Loucy (cell line): ENCODE measurements at regions not wholly inside any gene's neighbourhood (a gene's known extent, or its start where the extent isn't known, plus 50 kb on each side); places are given as distances from the start of the nearest gene placed in this dataset.

ENCODE experiments used
- H2AFZ ChIP-seq: fragments of 200-600 bp; sonication (generic); 2 replicates; pipeline ENCODE4 v1.6.0; 2016; ENCODE audit warnings: antibody characterized with exemption, mild to moderate bottlenecking, low read length, moderate library complexity
- H3F3A ChIP-seq: fragments of 200-600 bp; 2 replicates; pipeline ENCODE4 v1.6.0; 2016; ENCODE audit warnings: antibody characterized with exemption, low read depth, mild to moderate bottlenecking
- H3K27me3 ChIP-seq: fragments of 200-600 bp; sonication (generic); 2 replicates; pipeline ENCODE4 v1.6.1; 2014; ENCODE audit warnings: low read length, mild to moderate bottlenecking; ENCODE audit not compliant: insufficient read depth, poor library complexity, severe bottlenecking
- H3K36me3 ChIP-seq: fragments of 200-600 bp; sonication (generic); 2 replicates; pipeline ENCODE4 v1.6.1; 2016; ENCODE audit warnings: low read length; ENCODE audit not compliant: insufficient read depth
- H3K4me1 ChIP-seq: fragments of 200-600 bp; sonication (generic); 2 replicates; pipeline ENCODE4 v1.5.1; 2014; ENCODE audit warnings: low read length, mild to moderate bottlenecking; ENCODE audit not compliant: insufficient read depth, poor library complexity, severe bottlenecking
- H3K4me2 ChIP-seq: fragments of 200-600 bp; sonication (generic); 2 replicates; pipeline ENCODE4 v1.6.0; 2014; ENCODE audit warnings: antibody characterized with exemption, low read length, low read depth, mild to moderate bottlenecking; ENCODE audit not compliant: poor library complexity, severe bottlenecking
- H3K4me3 ChIP-seq: fragments of 200-600 bp; sonication (generic); 2 replicates; pipeline ENCODE4 v1.5.1; 2014; ENCODE audit warnings: low read length, mild to moderate bottlenecking, mixed read lengths; ENCODE audit not compliant: poor library complexity, severe bottlenecking
- H3K79me2 ChIP-seq: fragments of 200-600 bp; sonication (generic); 2 replicates; pipeline ENCODE4 v1.6.1; 2014; ENCODE audit warnings: low read length; ENCODE audit not compliant: insufficient read depth
- H3K9ac ChIP-seq: fragments of 200-600 bp; sonication (generic); 2 replicates; pipeline ENCODE4 v1.6.0; 2014; ENCODE audit warnings: mild to moderate bottlenecking, low read depth, low read length, moderate library complexity; ENCODE audit not compliant: poor library complexity, severe bottlenecking
- H3K9me2 ChIP-seq: fragments of 200-600 bp; sonication (generic); replicated peaks from 2 replicates; pipeline ENCODE4 v1.6.1; 2016; ENCODE audit warnings: low read depth, low read length, mixed read lengths
- H3K9me3 ChIP-seq: fragments of 200-600 bp; sonication (generic); 2 replicates; pipeline ENCODE4 v1.6.1; 2014; ENCODE audit warnings: mild to moderate bottlenecking, antibody characterized with exemption, low read length, low read depth; ENCODE audit not compliant: insufficient read depth
- H4K20me1 ChIP-seq: fragments of 200-600 bp; sonication (generic); 2 replicates; pipeline ENCODE4 v1.6.0; 2014; ENCODE audit warnings: antibody characterized with exemption, low read length, mild to moderate bottlenecking; ENCODE audit not compliant: insufficient read depth, poor library complexity, severe bottlenecking
- CTCF ChIP-seq: fragments of 200-600 bp; sonication (generic); conservative IDR thresholded peaks from 2 replicates; pipeline ENCODE4 v1.5.1; 2014; ENCODE audit warnings: mild to moderate bottlenecking, antibody characterized with exemption, low read length
- EZH2phosphoT487 ChIP-seq: fragments of 200-600 bp; IDR thresholded peaks from 2 replicates; pipeline ENCODE4 v1.6.1; 2018; ENCODE audit warnings: antibody characterized with exemption, mild to moderate bottlenecking, moderate library complexity, borderline replicate concordance

- no peaks in the 10 kb centered on the region for H3K4me1 ChIP-seq
- no peaks in the 10 kb centered on the region for H4K20me1 ChIP-seq
- no peaks in the 10 kb centered on the region for H3F3A ChIP-seq
- no peaks in the 10 kb centered on the region for H3K36me3 ChIP-seq
- TF ChIP-seq CTCF (no peak), EZH2phosphoT487 (no peak)
- H2AFZ ChIP-seq, result no peak overlapping the region
- H3K9me2 ChIP-seq, result no peaks in the 10 kb centered on the region
- H3K9me3 ChIP-seq, result no peaks in the 10 kb centered on the region
- H3K9ac ChIP-seq, result no peak overlapping the region
- no peaks in the 10 kb centered on the region for H3K27me3 ChIP-seq
- no peaks in the 10 kb centered on the region for H3K79me2 ChIP-seq
- no peak overlapping the region for H3K4me2 ChIP-seq
- H3K4me3 ChIP-seq, result no peak overlapping the region
These were observed 581.7 kb downstream of the REEP3 start for GRCh38 chr10:64102916-64103315.

GRCh38 chr10:64103750-64104470 lies 582.7 kb downstream of the REEP3 start:
- Histone ChIP-seq H3K4me2 (no peak overlapping the region), H3K36me3 (no peaks in the 10 kb centered on the region), H3K4me1 (no peaks in the 10 kb centered on the region), H3K27me3 (no peaks in the 10 kb centered on the region), H3K4me3 (no peak overlapping the region), H3K9me3 (no peaks in the 10 kb centered on the region), H3K9me2 (no peaks in the 10 kb centered on the region), H3K9ac (no peak overlapping the region), H2AFZ (no peak overlapping the region), H3F3A (no peaks in the 10 kb centered on the region), H4K20me1 (no peaks in the 10 kb centered on the region), H3K79me2 (no peaks in the 10 kb centered on the region)
- TF ChIP-seq EZH2phosphoT487, result no peak
- no peak for TF ChIP-seq CTCF

GRCh38 chr10:64109926-64110495 lies 588.8 kb downstream of the REEP3 start:
- no peaks in the 10 kb centered on the region for H3K36me3 ChIP-seq
- H3K4me1 ChIP-seq, result no peaks in the 10 kb centered on the region
- H3K9ac ChIP-seq, result no peak overlapping the region
- H3F3A ChIP-seq, result no peaks in the 10 kb centered on the region
- H3K9me3 ChIP-seq, result no peaks in the 10 kb centered on the region
- no peak overlapping the region for H2AFZ ChIP-seq
- TF ChIP-seq CTCF (no peak), EZH2phosphoT487 (no peak)
- no peak overlapping the region for H3K4me2 ChIP-seq
- no peaks in the 10 kb centered on the region for H4K20me1 ChIP-seq
- H3K9me2 ChIP-seq, result no peaks in the 10 kb centered on the region
- no peaks in the 10 kb centered on the region for H3K27me3 ChIP-seq
- no peaks in the 10 kb centered on the region for H3K79me2 ChIP-seq
- H3K4me3 ChIP-seq, result no peak overlapping the region
